Endodermal cell (in vitro differentiated cells): ENCODE measurements at regions not wholly inside any gene's neighbourhood (a gene's known extent, or its start where the extent isn't known, plus 50 kb on each side); places are given as distances from the start of the nearest gene placed in this dataset.

Experiments
- DNase-seq: peaks from one replicate; pipeline ENCODE4 v3.0.0-alpha.2; 2017
- H3K27ac ChIP-seq: 2 replicates; pipeline ENCODE4 v1.5.1; 2013; ENCODE audit warnings: mild to moderate bottlenecking, low read depth, low read length, moderate library complexity
- H3K27me3 ChIP-seq: 2 replicates; pipeline ENCODE4 v1.6.1; 2013; ENCODE audit warnings: mild to moderate bottlenecking, low read length, moderate library complexity; ENCODE audit not compliant: insufficient read depth, control insufficient read depth, poor library complexity, severe bottlenecking
- H3K36me3 ChIP-seq: 2 replicates; pipeline ENCODE4 v1.7.0; 2013; ENCODE audit warnings: mild to moderate bottlenecking, low read length, moderate library complexity; ENCODE audit not compliant: control insufficient read depth, insufficient read depth
- H3K4me1 ChIP-seq: one replicate; pipeline ENCODE4 v1.7.0; 2013; ENCODE audit warnings: low read length; ENCODE audit not compliant: control insufficient read depth, insufficient read depth
- H3K4me3 ChIP-seq: 2 replicates; pipeline ENCODE4 v1.5.1; 2013; ENCODE audit warnings: mild to moderate bottlenecking, low read length, moderate library complexity
- H3K9ac ChIP-seq: 2 replicates; pipeline ENCODE4 v1.6.1; 2013; ENCODE audit warnings: mild to moderate bottlenecking, low read length, moderate library complexity; ENCODE audit not compliant: poor library complexity, severe bottlenecking; ENCODE audit errors: extremely low read depth
- H3K9me3 ChIP-seq: 2 replicates; pipeline ENCODE4 v1.6.1; 2013; ENCODE audit warnings: mild to moderate bottlenecking, low read length, moderate library complexity; ENCODE audit not compliant: control insufficient read depth
- H3K27ac Mint-ChIP-seq: 2 replicates; pipeline ENCODE4 v1.8.0; 2020; ENCODE audit warnings: mixed read lengths
- H3K27me3 Mint-ChIP-seq: 2 replicates; pipeline ENCODE4 v1.8.0; 2021; ENCODE audit warnings: mild to moderate bottlenecking, mixed read lengths; ENCODE audit not compliant: insufficient read depth
- H3K36me3 Mint-ChIP-seq: 2 replicates; pipeline ENCODE4 v1.8.0; 2020; ENCODE audit warnings: low read depth, mixed read lengths
- H3K4me1 Mint-ChIP-seq: 2 replicates; pipeline ENCODE4 v1.8.0; 2020; ENCODE audit warnings: mixed read lengths
- H3K4me3 Mint-ChIP-seq: 2 replicates; pipeline ENCODE4 v1.8.0; 2020; ENCODE audit warnings: mild to moderate bottlenecking, moderate library complexity, mixed read lengths
- H3K9me3 Mint-ChIP-seq: 2 replicates; pipeline ENCODE4 v1.8.0; 2020; ENCODE audit warnings: mild to moderate bottlenecking, mixed read lengths
- CTCF ChIP-seq: fragments of 200-600 bp; sonication (generic); conservative IDR thresholded peaks from 2 replicates; pipeline ENCODE4 v1.5.0; 2021; ENCODE audit warnings: antibody characterized with exemption, mild to moderate bottlenecking
- WGBS, 2 experiments: methylation state at CpG; one replicate each; pipeline versions ENCODE4 v1.1.5 to v1.1.7; 2013; ENCODE audit warnings: missing lambda C conversion rate in 2 of 2, mixed read lengths in 1 of 2; ENCODE audit not compliant: insufficient coverage in 1 of 2, insufficient read length in 1 of 2; 5-methylcytosine and 5-hydroxymethylcytosine counted together

GRCh38 chr2:236657215-236657614 is 87.6 kb downstream of the ACKR3 start:
- H3K27ac ChIP-seq: no peak overlapping the region
- DNase-seq: no peak
- H3K27me3 ChIP-seq: no peaks in the 10 kb centered on the region
- no peak overlapping the region for H3K4me3 Mint-ChIP-seq
- no peaks in the 10 kb centered on the region for H3K9me3 ChIP-seq
- peaks cover 20% of the 10 kb centered on the region for H3K4me1 ChIP-seq
- TF ChIP-seq CTCF: no peak
- no peaks in the 10 kb centered on the region for H3K36me3 Mint-ChIP-seq
- no peak overlapping the region for H3K27ac Mint-ChIP-seq
- H3K27me3 Mint-ChIP-seq: peaks cover 4% of the 10 kb centered on the region
- 81 to 93% methylated on average over 5 of the region's 5 CpGs for WGBS, 2 experiments
- no peaks in the 10 kb centered on the region for H3K36me3 ChIP-seq
- H3K9ac ChIP-seq: no peak overlapping the region
- H3K4me3 ChIP-seq: no peak overlapping the region
- peaks cover 38% of the 10 kb centered on the region for H3K4me1 Mint-ChIP-seq
- H3K9me3 Mint-ChIP-seq: no peaks in the 10 kb centered on the region

GRCh38 chr2:236657801-236658200 is 88.2 kb downstream of the ACKR3 start:
- Mint-ChIP-seq H3K4me3 (no peak overlapping the region), H3K27ac (no peak overlapping the region), H3K27me3 (peaks cover 4% of the 10 kb centered on the region), H3K9me3 (no peaks in the 10 kb centered on the region), H3K36me3 (no peaks in the 10 kb centered on the region), H3K4me1 (peaks cover 38% of the 10 kb centered on the region)
- no peak for DNase-seq
- WGBS, 2 experiments: 86 to 92% methylated on average over 1 to 4 of the region's 4 CpGs
- Histone ChIP-seq H3K27ac (no peak overlapping the region), H3K36me3 (no peaks in the 10 kb centered on the region), H3K9ac (no peak overlapping the region), H3K27me3 (no peaks in the 10 kb centered on the region), H3K4me1 (peaks cover 20% of the 10 kb centered on the region), H3K4me3 (no peak overlapping the region), H3K9me3 (no peaks in the 10 kb centered on the region)
- TF ChIP-seq CTCF: no peak

- Histone ChIP-seq H3K9ac (no peak overlapping the region), H3K4me1 (peaks cover 20% of the 10 kb centered on the region), H3K9me3 (no peaks in the 10 kb centered on the region), H3K27me3 (no peaks in the 10 kb centered on the region), H3K36me3 (no peaks in the 10 kb centered on the region), H3K4me3 (no peak overlapping the region), H3K27ac (no peak overlapping the region)
- no peak overlapping the region for H3K27ac Mint-ChIP-seq
- H3K9me3 Mint-ChIP-seq: no peaks in the 10 kb centered on the region
- DNase-seq: no peak
- TF ChIP-seq CTCF: no peak
- peak overlapping the region; percentile 1 for H3K4me3 Mint-ChIP-seq
- H3K27me3 Mint-ChIP-seq: peaks cover 4% of the 10 kb centered on the region
- no peaks in the 10 kb centered on the region for H3K36me3 Mint-ChIP-seq
- WGBS, 2 experiments: 91 to 92% methylated on average over 9 to 16 of the region's 16 CpGs
- peaks cover 38% of the 10 kb centered on the region for H3K4me1 Mint-ChIP-seq
Measured at GRCh38 chr2:236658974-236659757, 89.5 kb downstream of the ACKR3 start.
